A549 (cell line): ENCODE measurements at regions not wholly inside any gene's neighbourhood (a gene's known extent, or its start where the extent isn't known, plus 50 kb on each side); places are given as distances from the start of the nearest gene placed in this dataset.

Experiments
- ATOH8 ChIP-seq: fragments of 250-450 bp; sonication (Bioruptor Pico); IDR thresholded peaks from 2 replicates; pipeline ENCODE4 v1.5.0; 2020; ENCODE audit warnings: low read depth, mild to moderate bottlenecking, moderate library complexity
- BCL3 ChIP-seq: fragments of >200 bp; sonication (Bioruptor Twin); formaldehyde crosslinking; IDR thresholded peaks from 3 replicates; pipeline ENCODE4 v1.6.1; 2016
- CBX2 ChIP-seq: fragments of 200-600 bp; sonication (generic); IDR thresholded peaks from 2 replicates; pipeline ENCODE4 v1.6.1; 2016; ENCODE audit warnings: low read depth, mild to moderate bottlenecking, borderline replicate concordance
- CHD4 ChIP-seq: fragments of 200-600 bp; sonication (generic); IDR thresholded peaks from 2 replicates; pipeline ENCODE4 v1.6.1; 2016; ENCODE audit warnings: antibody characterized with exemption, mild to moderate bottlenecking, borderline replicate concordance
- E2F6 ChIP-seq: IDR thresholded peaks from 2 replicates; pipeline ENCODE4 v1.6.1; 2012; ENCODE audit warnings: low read depth, borderline replicate concordance
- EHF ChIP-seq: fragments of 250-450 bp; sonication (Bioruptor Pico); IDR thresholded peaks from 2 replicates; pipeline ENCODE4 v1.5.0; 2020; ENCODE audit warnings: mild to moderate bottlenecking
- EP300 ChIP-seq, 2 experiments: fragments of >200 bp; sonication (Bioruptor Twin); formaldehyde crosslinking; IDR thresholded peaks; 2 replicates in 1 of 2; 3 replicates in 1 of 2; pipeline ENCODE4 v1.6.1; 2016 to 2017
- ESRRA ChIP-seq: fragments of 150-350 bp; IDR thresholded peaks from 2 replicates; pipeline ENCODE4 v1.6.1; 2014; ENCODE audit warnings: mild to moderate bottlenecking, low read length, borderline replicate concordance
- FOSL2 ChIP-seq, 2 experiments: fragments of 450-650 bp in 1 of 2; fragments of >200 bp in 1 of 2; sonication (Bioruptor Twin) in 1 of 2; formaldehyde crosslinking; IDR thresholded peaks; 2 replicates each; pipeline versions ENCODE4 v1.5.0 to v1.6.1; 2016 to 2020; ENCODE audit warnings: mild to moderate bottlenecking in 1 of 2, moderate library complexity in 1 of 2
- HOXB13 ChIP-seq: fragments of 250-450 bp; sonication (Bioruptor Pico); IDR thresholded peaks from 2 replicates; pipeline ENCODE4 v1.5.0; 2020; ENCODE audit warnings: low read depth, mild to moderate bottlenecking, moderate library complexity
- HOXB5 ChIP-seq: fragments of 250-450 bp; sonication (Bioruptor Pico); IDR thresholded peaks from 2 replicates; pipeline ENCODE4 v1.5.0; 2020; ENCODE audit warnings: mild to moderate bottlenecking, moderate library complexity
- KDM1A ChIP-seq: fragments of 200-600 bp; sonication (generic); IDR thresholded peaks from 2 replicates; pipeline ENCODE4 v1.6.1; 2016; ENCODE audit warnings: low read depth, mild to moderate bottlenecking
- MAFK ChIP-seq: fragments of 450-650 bp; IDR thresholded peaks from 2 replicates; pipeline ENCODE4 v1.6.1; 2014; ENCODE audit not compliant: partially characterized antibody
- MAZ ChIP-seq: fragments of 150-350 bp; IDR thresholded peaks from 2 replicates; pipeline ENCODE4 v1.6.1; 2014; ENCODE audit warnings: antibody characterized with exemption, low read depth, low read length, borderline replicate concordance
- NR3C1 ChIP-seq: fragments of >200 bp; sonication (Bioruptor Twin); formaldehyde crosslinking; IDR thresholded peaks from 3 replicates; pipeline ENCODE4 v1.6.1; 2017
- POLR2A ChIP-seq: IDR thresholded peaks from 2 replicates; pipeline ENCODE4 v1.6.1; 2012; ENCODE audit warnings: mild to moderate bottlenecking, low read length
- RAD21 ChIP-seq, 2 experiments: fragments of >200 bp in 1 of 2; sonication (Bioruptor Twin) in 1 of 2; formaldehyde crosslinking in 1 of 2; IDR thresholded peaks in 1 of 2; conservative IDR thresholded peaks in 1 of 2; 2 replicates in 1 of 2; 3 replicates in 1 of 2; pipeline ENCODE4 v1.6.1; 2012 to 2018; ENCODE audit warnings: inconsistent platforms in 1 of 2
- RARB ChIP-seq: fragments of 250-450 bp; sonication (Bioruptor Pico); IDR thresholded peaks from 2 replicates; pipeline ENCODE4 v1.8.0; 2021; ENCODE audit warnings: mild to moderate bottlenecking, moderate library complexity
- RFX5 ChIP-seq: fragments of 450-650 bp; IDR thresholded peaks from 2 replicates; pipeline ENCODE4 v1.7.1; 2014; ENCODE audit warnings: antibody characterized with exemption, mild to moderate bottlenecking, moderate library complexity
- RNF2 ChIP-seq: fragments of 200-600 bp; sonication (generic); IDR thresholded peaks from 2 replicates; pipeline ENCODE4 v1.6.1; 2016; ENCODE audit warnings: low read depth, mild to moderate bottlenecking, antibody characterized with exemption, moderate library complexity, borderline replicate concordance
- SREBF2 ChIP-seq: fragments of 450-650 bp; IDR thresholded peaks from 2 replicates; pipeline ENCODE4 v1.6.1; 2014; ENCODE audit warnings: mild to moderate bottlenecking, moderate library complexity
- TFCP2L1 ChIP-seq: fragments of 250-450 bp; sonication (Bioruptor Pico); IDR thresholded peaks from 2 replicates; pipeline ENCODE4 v1.5.0; 2021; ENCODE audit warnings: mild to moderate bottlenecking
- USF2 ChIP-seq: fragments of 450-650 bp; IDR thresholded peaks from 2 replicates; pipeline ENCODE4 v1.6.1; 2014; ENCODE audit warnings: antibody characterized with exemption
- ZC3H11A ChIP-seq: fragments of 450-650 bp; IDR thresholded peaks from 2 replicates; pipeline ENCODE4 v1.6.1; 2014; ENCODE audit warnings: antibody characterized with exemption, mild to moderate bottlenecking
- ZFP36 ChIP-seq: fragments of 450-650 bp; IDR thresholded peaks from 2 replicates; pipeline ENCODE4 v1.6.1; 2014; ENCODE audit warnings: borderline replicate concordance; ENCODE audit not compliant: partially characterized antibody
- ZNF302 ChIP-seq: fragments of 250-450 bp; sonication (Bioruptor Pico); IDR thresholded peaks from 2 replicates; pipeline ENCODE4 v1.9.0; 2021; ENCODE audit warnings: inconsistent platforms, mild to moderate bottlenecking, moderate library complexity

- TF ChIP-seq RARB (no peak), RFX5 (0 out of 2 replicates have a peak, but pooled peaks have one; percentile 35), FOSL2 (IDR thresholded peaks at IDR 0.05) (peak; percentile 56; the same call in 1 of the 2 replicates), FOSL2 (CRISPR knock-in tag; IDR thresholded peaks at IDR 0.05) (peak; percentile 86), CBX2 (no peak), ESRRA (no peak), TFCP2L1 (CRISPR knock-in tag) (no peak), E2F6 (no peak), CHD4 (no peak), EP300 (IDR thresholded peaks at IDR 0.05) (peak; percentile 95 to 97), RAD21 (conservative IDR thresholded peaks at IDR 0.05 in 1 of 2, IDR thresholded peaks at IDR 0.05 in 1 of 2) (peak; percentile 64 to 68), EHF (CRISPR knock-in tag) (no peak), NR3C1 (no peak), ZNF302 (CRISPR knock-in tag) (no peak), MAZ (no peak), BCL3 (peak; percentile 98), POLR2A (no peak), RNF2 (no peak), ZFP36 (peak; percentile 23), SREBF2 (no peak), USF2 (no peak), HOXB13 (CRISPR knock-in tag) (no peak), KDM1A (no peak), HOXB5 (CRISPR knock-in tag) (no peak), ZC3H11A (no peak), ATOH8 (CRISPR knock-in tag) (no peak), MAFK (no peak)
Observed at GRCh38 chr10:28939281-28940157, 262.2 kb downstream of the BAMBI start (continued).
